ENCODE measurements at regions not wholly inside any gene's neighbourhood (a gene's known extent, or its start where the extent isn't known, plus 50 kb on each side); places are given as distances from the start of the nearest gene placed in this dataset.

GRCh38 chr4:123856689-123857545 is 460.3 kb downstream of the SPRY1 start:
- H3K4me3 ChIP-seq (ENCODE audit: low read depth, low read length), result no peak overlapping the region
- 0 out of 2 replicates have a peak, but pooled peaks have one; percentile 7 for TF ChIP-seq CTCF (IDR thresholded peaks at IDR 0.05; ENCODE audit: low read depth, low read length)

GRCh38 chr4:123858465-123858864 is 461.9 kb downstream of the SPRY1 start:
- no peak overlapping the region for H3K4me3 ChIP-seq (ENCODE audit: low read depth, low read length)
- TF ChIP-seq CTCF (IDR thresholded peaks at IDR 0.05; ENCODE audit: low read depth, low read length), result no peak

- no peak overlapping the region for H3K4me3 ChIP-seq (ENCODE audit: low read depth, low read length)
- no peak for TF ChIP-seq CTCF (IDR thresholded peaks at IDR 0.05; ENCODE audit: low read depth, low read length)
These were observed 466.2 kb downstream of the SPRY1 start for GRCh38 chr4:123862812-123863211.

GRCh38 chr4:123866796-123867195 is 470.2 kb downstream of the SPRY1 start:
- no peak for TF ChIP-seq CTCF (IDR thresholded peaks at IDR 0.05; ENCODE audit: low read depth, low read length)
- H3K4me3 ChIP-seq (ENCODE audit: low read depth, low read length), result no peak overlapping the region

GRCh38 chr4:123867910-123868587 is 471.5 kb downstream of the SPRY1 start:
- no peak for TF ChIP-seq CTCF (IDR thresholded peaks at IDR 0.05; ENCODE audit: low read depth, low read length)

GRCh38 chr4:123869286-123870215 is 473.0 kb downstream of the SPRY1 start:
- no peak overlapping the region for H3K4me3 ChIP-seq (ENCODE audit: low read depth, low read length)
- TF ChIP-seq CTCF (IDR thresholded peaks at IDR 0.05; ENCODE audit: low read depth, low read length), result no peak

More at GRCh38 chr4:123867910-123868587, 471.5 kb downstream of the SPRY1 start:
- H3K4me3 ChIP-seq (ENCODE audit: low read depth, low read length), result no peak overlapping the region
